Esophagus muscularis mucosa (tissue), 2 donors: ENCODE measurements at regions not wholly inside any gene's neighbourhood (a gene's known extent, or its start where the extent isn't known, plus 50 kb on each side); places are given as distances from the start of the nearest gene placed in this dataset.
"Not testable (repeated sequence)": the region's sequence is repeated elsewhere in the genome, so short reads cannot be mapped to it uniquely, and the experiment has no call there.

Experiments used
- POLR2A ChIP-seq: fragments of 450-650 bp; IDR thresholded peaks from one replicate; pipeline ENCODE4 v1.6.1; 2017; ENCODE audit warnings: antibody characterized with exemption, moderate library complexity, mild to moderate bottlenecking, low read depth
- POLR2AphosphoS5 ChIP-seq, 2 donors: sonication (generic); formaldehyde crosslinking; IDR thresholded peaks; one replicate each; pipeline ENCODE4 v1.6.1; 2017; ENCODE audit warnings: antibody characterized with exemption in 2 of 2

- not testable (repeated sequence) for TF ChIP-seq POLR2AphosphoS5 (IDR thresholded peaks at IDR 0.05); POLR2A
Observed at GRCh38 chr1:5118292-5118691, 463.9 kb downstream of the AJAP1 start.
